Islet precursor cell (in vitro differentiated cells): ENCODE measurements at regions not wholly inside any gene's neighbourhood (a gene's known extent, or its start where the extent isn't known, plus 50 kb on each side); places are given as distances from the start of the nearest gene placed in this dataset.
A peak's percentile ranks its signal among the peaks of the same experiment; 100 is the strongest.
"Not testable (repeated sequence)": the region's sequence is repeated elsewhere in the genome, so short reads cannot be mapped to it uniquely, and the experiment has no call there.

Source experiments
- DNase-seq: peaks from one replicate; pipeline ENCODE4 v3.0.0-alpha.2; 2018

- no peak for DNase-seq
Observed at GRCh38 chr12:105423237-105423636, 92.7 kb downstream of the C12orf75 start.

- no peak for DNase-seq
Observed at GRCh38 chr12:105423921-105424320, 93.4 kb downstream of the C12orf75 start.

- DNase-seq, result no peak
Observed at GRCh38 chr12:105425254-105426174, 95.0 kb downstream of the C12orf75 start.

- DNase-seq, result no peak
Observed at GRCh38 chr12:105426766-105427165, 96.3 kb downstream of the C12orf75 start.

GRCh38 chr12:105427883-105428282 is 97.4 kb downstream of the C12orf75 start:
- DNase-seq, result no peak

- DNase-seq, result no peak
Observed at GRCh38 chr12:105428793-105429395, 98.4 kb downstream of the C12orf75 start.

GRCh38 chr12:105429511-105429910 is 99.0 kb downstream of the C12orf75 start:
- no peak for DNase-seq

GRCh38 chr12:105431537-105432100 is 101.1 kb downstream of the C12orf75 start:
- DNase-seq, result no peak

- DNase-seq, result no peak
Observed at GRCh38 chr12:105433804-105434203, 103.3 kb downstream of the C12orf75 start.

- DNase-seq, result no peak
Observed at GRCh38 chr12:105436636-105437035, 106.1 kb downstream of the C12orf75 start.

- DNase-seq, result no peak
Observed at GRCh38 chr12:105440037-105440664, 109.7 kb downstream of the C12orf75 start.

GRCh38 chr12:105443802-105444652 is 113.5 kb downstream of the C12orf75 start:
- DNase-seq, result peak; percentile 79

GRCh38 chr12:105444653-105445102 is 114.2 kb downstream of the C12orf75 start:
- no peak for DNase-seq

- DNase-seq, result no peak
Observed at GRCh38 chr12:105445249-105445648, 114.8 kb downstream of the C12orf75 start.

- DNase-seq, result peak; percentile 74
Observed at GRCh38 chr12:105445649-105446048, 115.2 kb downstream of the C12orf75 start.

- not testable (repeated sequence) for DNase-seq
Observed at GRCh38 chr12:105446460-105446859, 116.0 kb downstream of the C12orf75 start.

- no peak for DNase-seq
Observed at GRCh38 chr12:105449431-105449830, 118.9 kb downstream of the C12orf75 start.

- DNase-seq, result no peak
Observed at GRCh38 chr12:105451211-105451610, 120.7 kb downstream of the C12orf75 start.

- no peak for DNase-seq
Observed at GRCh38 chr12:105451798-105452197, 121.3 kb downstream of the C12orf75 start.

- no peak for DNase-seq
Observed at GRCh38 chr12:105453316-105453715, 122.8 kb downstream of the C12orf75 start.

GRCh38 chr12:105454688-105455087 is 124.2 kb downstream of the C12orf75 start:
- DNase-seq, result no peak

- DNase-seq, result no peak
Observed at GRCh38 chr12:105455261-105455660, 124.8 kb downstream of the C12orf75 start.
